ENCODE measurements at regions not wholly inside any gene's neighbourhood (a gene's known extent, or its start where the extent isn't known, plus 50 kb on each side); places are given as distances from the start of the nearest gene placed in this dataset.

GRCh38 chr5:67879620-67880510, 335.7 kb upstream of the PIK3R1 start:
- TF ChIP-seq ARNTL (CRISPR knock-in tag; IDR thresholded peaks at IDR 0.05; ENCODE audit: borderline replicate concordance, low read depth): no peak
- TF ChIP-seq ISL1 (CRISPR knock-in tag; IDR thresholded peaks at IDR 0.05): 0 out of 2 replicates have a peak, but pooled peaks have one; percentile 39

Data from SK-N-SH treated with all-trans-retinoic acid at 6 μM for 48 hours (cell line).